PFSK-1 (cell line): ENCODE measurements at regions not wholly inside any gene's neighbourhood (a gene's known extent, or its start where the extent isn't known, plus 50 kb on each side); places are given as distances from the start of the nearest gene placed in this dataset.

Experiments used
- FOXP2 ChIP-seq: optimal IDR thresholded peaks from 2 replicates; pipeline ENCODE3; 2011; ENCODE audit warnings: borderline replicate concordance, control low read depth, inconsistent platforms; ENCODE audit not compliant: insufficient read depth; ENCODE audit errors: extremely low read length, extremely low read depth
- POLR2AphosphoS5 ChIP-seq: IDR thresholded peaks from 2 replicates; pipeline ENCODE4 v1.6.1; 2012; ENCODE audit warnings: low read depth, mild to moderate bottlenecking, control low read depth, low read length, moderate library complexity
- REST ChIP-seq, 2 experiments: IDR thresholded peaks; 2 replicates each; pipeline versions ENCODE4 v1.6.1 to v1.8.0; 2011 to 2012; ENCODE audit warnings: low read depth in 2 of 2, low read length in 2 of 2, control low read depth in 1 of 2, inconsistent platforms in 1 of 2, mild to moderate bottlenecking in 1 of 2, moderate library complexity in 1 of 2; ENCODE audit not compliant: insufficient read depth in 1 of 2
- SIN3A ChIP-seq: IDR thresholded peaks from 2 replicates; pipeline ENCODE4 v1.6.1; 2012; ENCODE audit warnings: mild to moderate bottlenecking, low read length, moderate library complexity, borderline replicate concordance; ENCODE audit not compliant: insufficient read depth
- TAF1 ChIP-seq: IDR thresholded peaks from 2 replicates; pipeline ENCODE4 v1.6.1; 2012; ENCODE audit warnings: low read length, control low read depth, borderline replicate concordance; ENCODE audit not compliant: insufficient read depth

- TF ChIP-seq POLR2AphosphoS5 (no peak), FOXP2 (no peak), SIN3A (no peak), REST (IDR thresholded peaks at IDR 0.05; ENCODE audit: insufficient read depth in 1 of 2, low read depth in 2 of 2, low read length in 2 of 2) (no peak), TAF1 (no peak)
These were observed 175.1 kb upstream of the DAB2 start for GRCh38 chr5:39599721-39600431.
